ENCODE measurements at regions not wholly inside any gene's neighbourhood (a gene's known extent, or its start where the extent isn't known, plus 50 kb on each side); places are given as distances from the start of the nearest gene placed in this dataset.

- TF ChIP-seq ZBTB1 (CRISPR knock-in tag; IDR thresholded peaks at IDR 0.05; ENCODE audit: borderline replicate concordance, low read depth) = no peak
- TF ChIP-seq E2F5 (CRISPR knock-in tag; IDR thresholded peaks at IDR 0.05) = no peak
- no peak for TF ChIP-seq KLF10 (CRISPR knock-in tag; IDR thresholded peaks at IDR 0.05)
- peak; percentile 25; the same call in 1 of the 2 replicates for TF ChIP-seq MAFK (IDR thresholded peaks at IDR 0.05; ENCODE audit: low read length)
- 0 out of 2 replicates have a peak, but pooled peaks have one; percentile 43 for TF ChIP-seq L3MBTL2 (IDR thresholded peaks at IDR 0.05)
- TF ChIP-seq MAX (CRISPR knock-in tag; IDR thresholded peaks at IDR 0.05) = 0 out of 2 replicates have a peak, but pooled peaks have one; percentile 23
- no peak for TF ChIP-seq ZNF699 (CRISPR knock-in tag; IDR thresholded peaks at IDR 0.05; ENCODE audit: insufficient replicate concordance)
- peak; percentile 96 for TF ChIP-seq TAL1 (IDR thresholded peaks at IDR 0.05)
- no peak for TF ChIP-seq MYBL2 (IDR thresholded peaks at IDR 0.05; ENCODE audit: low read depth)
- no peak for TF ChIP-seq MYBL2 (CRISPR knock-in tag; IDR thresholded peaks at IDR 0.05; ENCODE audit: borderline replicate concordance)
- TF ChIP-seq ZFX (CRISPR knock-in tag; IDR thresholded peaks at IDR 0.05) = no peak
- TF ChIP-seq YY1 (IDR thresholded peaks at IDR 0.05; ENCODE audit: borderline replicate concordance in 1 of 3, control insufficient read depth in 1 of 3, extremely low read depth in 1 of 3, insufficient read depth in 3 of 3, insufficient read length in 1 of 3, insufficient replicate concordance in 2 of 3, low read depth in 1 of 3, low read length in 2 of 3) = peak in 1 of 3 experiments; percentile 46
- no peak for TF ChIP-seq THAP12 (CRISPR knock-in tag; IDR thresholded peaks at IDR 0.05)
- TF ChIP-seq CEBPG (CRISPR knock-in tag; IDR thresholded peaks at IDR 0.05) = no peak
- TF ChIP-seq CEBPG (tag; conservative IDR thresholded peaks at IDR 0.05 in 1 of 2, IDR thresholded peaks at IDR 0.05 in 1 of 2) = no peak
- no peak for TF ChIP-seq SREBF1 (IDR thresholded peaks at IDR 0.05; ENCODE audit: borderline replicate concordance, low read depth, low read length)
- no peak for TF ChIP-seq CBX8 (IDR thresholded peaks at IDR 0.05; ENCODE audit: borderline replicate concordance, extremely low read depth, low read depth, low read length, poor library complexity, severe bottlenecking)
- no peak for TF ChIP-seq ZNF280A (IDR thresholded peaks at IDR 0.05; ENCODE audit: low read depth, partially characterized antibody)
- TF ChIP-seq ZBED1 (IDR thresholded peaks at IDR 0.05) = 0 out of 2 replicates have a peak, but pooled peaks have one; percentile 59
- no peak for TF ChIP-seq U2AF1 (optimal IDR thresholded peaks at IDR 0.05; ENCODE audit: low read depth, low read length)
- peak; percentile 97 for TF ChIP-seq TCF3 (CRISPR knock-in tag; IDR thresholded peaks at IDR 0.05)
- TF ChIP-seq TEAD4 (IDR thresholded peaks at IDR 0.05; ENCODE audit: low read length) = peak; percentile 96
- no peak for TF ChIP-seq TEAD4 (CRISPR knock-in tag; IDR thresholded peaks at IDR 0.05; ENCODE audit: borderline replicate concordance)
- TF ChIP-seq CBFA2T3 (IDR thresholded peaks at IDR 0.05) = peak; percentile 98
These were observed 61.2 kb upstream of the SELENOP start (continued) for GRCh38 chr5:42872865-42873264.

Data from K562 (cell line).